Caco-2 (cell line): ENCODE measurements at regions not wholly inside any gene's neighbourhood (a gene's known extent, or its start where the extent isn't known, plus 50 kb on each side); places are given as distances from the start of the nearest gene placed in this dataset.

Source experiments
- BruUV-seq: library from RNA; stranded (reverse); fragments of 400-500 nt; replicated peaks from 2 replicates; lab custom pipeline; 2021; lab: Mats Ljungman, UMichigan
- CTCF ChIA-PET: fragments of 300-600 bp; sonication (Branson Sonifier 250); formaldehyde crosslinking; loops from one replicate; lab custom pipeline; 2022; ENCODE audit warnings: antibody characterized with exemption; lab: Charles Lee
- POLR2A ChIA-PET: fragments of 300-600 bp; sonication (Branson Sonifier 250); formaldehyde crosslinking; loops from one replicate; lab custom pipeline; 2022; ENCODE audit warnings: antibody characterized with exemption; lab: Charles Lee
- DNase-seq, 2 experiments: peaks; one replicate each; pipeline versions ENCODE4 v3.0.0 to v3.0.0-alpha.2; 2020 to 2022
- H3K27me3 ChIP-seq: replicated peaks from 2 replicates; pipeline ENCODE4 v1.6.0; 2011; ENCODE audit warnings: low read length; ENCODE audit not compliant: control insufficient read depth, insufficient read depth
- H3K36me3 ChIP-seq: 2 replicates; pipeline ENCODE4 v1.5.1; 2011; ENCODE audit warnings: low read length; ENCODE audit not compliant: control insufficient read depth, insufficient read depth
- H3K4me1 ChIP-seq: fragments of 250-450 bp; sonication (Bioruptor Pico); 2 replicates; pipeline ENCODE4 v1.5.1; 2020; ENCODE audit warnings: mild to moderate bottlenecking
- H3K4me3 ChIP-seq: 2 replicates; pipeline ENCODE4 v1.5.1; 2011; ENCODE audit warnings: low read depth, mild to moderate bottlenecking, control low read depth, low read length
- H3K9me3 ChIP-seq: fragments of 250-450 bp; sonication (Bioruptor Pico); 2 replicates; pipeline ENCODE4 v1.5.1; 2020; ENCODE audit warnings: mild to moderate bottlenecking, moderate library complexity
- H3K27ac Mint-ChIP-seq: one replicate; pipeline ENCODE4 v1.8.0; 2022; ENCODE audit warnings: mixed read lengths; ENCODE audit not compliant: unreplicated experiment
- H3K27me3 Mint-ChIP-seq: one replicate; pipeline ENCODE4 v1.8.0; 2022; ENCODE audit warnings: mixed read lengths; ENCODE audit not compliant: insufficient read depth, unreplicated experiment
- H3K36me3 Mint-ChIP-seq: one replicate; pipeline ENCODE4 v1.8.0; 2022; ENCODE audit warnings: mild to moderate bottlenecking, mixed read lengths; ENCODE audit not compliant: insufficient read depth, unreplicated experiment
- H3K4me1 Mint-ChIP-seq: one replicate; pipeline ENCODE4 v1.8.0; 2022; ENCODE audit warnings: low read depth, mixed read lengths; ENCODE audit not compliant: unreplicated experiment
- H3K4me3 Mint-ChIP-seq: one replicate; pipeline ENCODE4 v1.8.0; 2022; ENCODE audit warnings: mild to moderate bottlenecking, moderate library complexity, mixed read lengths; ENCODE audit not compliant: unreplicated experiment
- H3K9me3 Mint-ChIP-seq: one replicate; pipeline ENCODE4 v1.8.0; 2022; ENCODE audit warnings: mixed read lengths; ENCODE audit not compliant: unreplicated experiment
- intact Hi-C: fragments of 100-400 bp; cut with micrococcal nuclease; formaldehyde crosslinking; loops from one replicate; pipeline ENCODE4 v1.10.0; 2022; ENCODE audit not compliant: unreplicated experiment
- TF ChIP-seq, protein P1 (sequence below), 2 experiments: fragments of 200-600 bp in 1 of 2; IDR thresholded peaks; 1 replicate in 1 of 2; 2 replicates in 1 of 2; pipeline versions ENCODE4 v1.5.1 to v1.8.0; 2011 to 2022; ENCODE audit warnings: antibody characterized with exemption in 1 of 2, control low read depth in 1 of 2, inconsistent platforms in 1 of 2, low read depth in 1 of 2, low read length in 1 of 2, mild to moderate bottlenecking in 1 of 2, moderate library complexity in 1 of 2; ENCODE audit not compliant: insufficient read depth in 1 of 2, severe bottlenecking in 1 of 2, unreplicated experiment in 1 of 2

DNA sequence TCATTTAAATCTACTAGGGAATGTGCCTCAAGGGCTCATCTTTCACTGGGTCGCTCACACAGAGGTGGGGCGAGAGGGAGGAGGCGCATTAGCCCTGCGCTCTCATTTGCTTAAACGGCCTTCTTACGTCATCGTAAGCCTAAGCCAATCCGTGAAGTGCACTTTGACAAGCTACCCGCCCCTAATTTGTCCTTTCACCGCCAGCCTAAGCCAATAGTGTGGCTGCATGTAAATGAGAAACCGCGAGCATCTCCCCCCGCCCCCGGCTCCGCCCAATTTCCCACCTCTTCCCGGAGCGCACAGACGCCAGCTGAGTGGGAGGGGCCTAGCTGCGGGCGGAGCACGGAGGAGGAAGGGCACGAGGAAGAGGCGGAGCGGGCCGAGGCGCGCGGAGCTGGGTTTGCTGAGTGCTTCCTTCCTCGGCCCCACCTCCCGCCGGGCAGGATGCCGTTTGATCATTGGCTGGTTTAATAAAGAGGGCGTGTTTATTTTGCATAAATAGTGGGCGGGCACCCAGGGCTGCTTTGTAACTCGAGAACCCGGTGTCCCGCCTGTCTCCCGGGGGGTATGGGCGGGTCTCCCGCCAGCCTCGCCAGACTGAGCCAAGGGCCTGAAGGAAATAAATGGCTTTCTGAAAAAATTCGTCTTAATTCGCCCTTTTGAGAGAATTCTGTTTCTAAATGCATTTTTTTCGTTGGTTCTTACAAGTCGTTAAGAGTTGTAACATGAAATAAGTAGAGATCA, 289.6 kb upstream of the NFE2L3 start:
- H3K27me3 Mint-ChIP-seq: peaks cover 19% of the 10 kb centered on the region
- TF ChIP-seq, protein P1, sequence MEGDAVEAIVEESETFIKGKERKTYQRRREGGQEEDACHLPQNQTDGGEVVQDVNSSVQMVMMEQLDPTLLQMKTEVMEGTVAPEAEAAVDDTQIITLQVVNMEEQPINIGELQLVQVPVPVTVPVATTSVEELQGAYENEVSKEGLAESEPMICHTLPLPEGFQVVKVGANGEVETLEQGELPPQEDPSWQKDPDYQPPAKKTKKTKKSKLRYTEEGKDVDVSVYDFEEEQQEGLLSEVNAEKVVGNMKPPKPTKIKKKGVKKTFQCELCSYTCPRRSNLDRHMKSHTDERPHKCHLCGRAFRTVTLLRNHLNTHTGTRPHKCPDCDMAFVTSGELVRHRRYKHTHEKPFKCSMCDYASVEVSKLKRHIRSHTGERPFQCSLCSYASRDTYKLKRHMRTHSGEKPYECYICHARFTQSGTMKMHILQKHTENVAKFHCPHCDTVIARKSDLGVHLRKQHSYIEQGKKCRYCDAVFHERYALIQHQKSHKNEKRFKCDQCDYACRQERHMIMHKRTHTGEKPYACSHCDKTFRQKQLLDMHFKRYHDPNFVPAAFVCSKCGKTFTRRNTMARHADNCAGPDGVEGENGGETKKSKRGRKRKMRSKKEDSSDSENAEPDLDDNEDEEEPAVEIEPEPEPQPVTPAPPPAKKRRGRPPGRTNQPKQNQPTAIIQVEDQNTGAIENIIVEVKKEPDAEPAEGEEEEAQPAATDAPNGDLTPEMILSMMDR (IDR thresholded peaks at IDR 0.05; ENCODE audit: insufficient read depth in 1 of 2, low read depth in 1 of 2, low read length in 1 of 2, severe bottlenecking in 1 of 2, unreplicated experiment in 1 of 2): no peak
- H3K27me3 ChIP-seq: no peaks in the 10 kb centered on the region
- H3K4me3 ChIP-seq: no peak overlapping the region
- no peaks in the 10 kb centered on the region for H3K9me3 ChIP-seq
- H3K27ac Mint-ChIP-seq: peak overlapping the region; percentile 19
- POLR2A ChIA-PET: interaction anchor here (0.6 to 1.0 kb wide), 3 partner anchors 337 to 908 kb away, joined by 3 to 5 read pairs (median 3); partner anchors contain the start of gene CBX3
- CTCF ChIA-PET: interaction anchor here (0.6 to 1.5 kb wide), 6 partner anchors 11 to 1346 kb away, joined by 3 to 13 read pairs (median 4); no protein-coding TSS in a partner anchor
- no peaks in the 10 kb centered on the region for H3K9me3 Mint-ChIP-seq
- no peaks in the 10 kb centered on the region for H3K36me3 ChIP-seq
- no TSS peak for BruUV-seq
- peak overlapping the region; percentile 71 for H3K4me3 Mint-ChIP-seq
- no peaks in the 10 kb centered on the region for H3K4me1 Mint-ChIP-seq
- peaks cover 17% of the 10 kb centered on the region for H3K36me3 Mint-ChIP-seq
- H3K4me1 ChIP-seq: no peaks in the 10 kb centered on the region
- DNase-seq: peak; percentile 99 to 100
- intact Hi-C loops: loop anchor here (1.0 kb wide), 1 partner anchor 89 kb away; no protein-coding TSS in a partner anchor

- Mint-ChIP-seq H3K27me3 (peaks cover 22% of the 10 kb centered on the region), H3K4me3 (peak overlapping the region; percentile 71), H3K9me3 (no peaks in the 10 kb centered on the region), H3K27ac (peak overlapping the region; percentile 19), H3K36me3 (peaks cover 17% of the 10 kb centered on the region), H3K4me1 (no peaks in the 10 kb centered on the region)
- H3K4me1 ChIP-seq: no peaks in the 10 kb centered on the region
- no peaks in the 10 kb centered on the region for H3K27me3 ChIP-seq
- intact Hi-C loops: no loop called here
- no peaks in the 10 kb centered on the region for H3K9me3 ChIP-seq
- no peak for DNase-seq
- TF ChIP-seq, protein P1 (IDR thresholded peaks at IDR 0.05; ENCODE audit: insufficient read depth in 1 of 2, low read depth in 1 of 2, low read length in 1 of 2, severe bottlenecking in 1 of 2, unreplicated experiment in 1 of 2): no peak
- no TSS peak for BruUV-seq
- ChIA-PET POLR2A (interaction anchor here (1.0 kb wide), 1 partner anchor 338 kb away, joined by 5 read pairs; the partner anchor contains the start of gene CBX3), CTCF (interaction anchor here (0.6 to 1.5 kb wide), 3 partner anchors 12 to 1346 kb away, joined by 3 to 13 read pairs (median 6); no protein-coding TSS in a partner anchor)
- no peak overlapping the region for H3K4me3 ChIP-seq
- no peaks in the 10 kb centered on the region for H3K36me3 ChIP-seq
Observed at GRCh38 chr7:25863005-25863728, 288.8 kb upstream of the NFE2L3 start.

DNA sequence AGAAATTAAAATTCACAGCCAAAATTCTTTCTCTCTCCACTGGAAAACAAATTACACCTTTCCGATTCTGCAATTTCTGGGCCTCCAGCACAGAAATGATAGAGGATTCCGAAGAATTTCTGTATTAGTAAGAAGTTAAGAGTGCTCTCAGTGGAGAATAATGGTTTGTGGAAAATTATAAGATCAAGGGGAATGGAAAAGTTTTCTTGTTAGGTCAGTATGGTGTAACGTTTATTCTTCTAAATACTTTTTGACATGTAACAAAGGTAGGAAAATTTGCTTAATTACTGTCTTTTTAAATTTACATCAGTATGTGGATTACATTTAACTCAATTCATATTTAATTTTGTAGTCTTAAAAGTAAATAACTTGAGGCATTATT, 288.3 kb upstream of the NFE2L3 start:
- TF ChIP-seq, protein P1 (IDR thresholded peaks at IDR 0.05; ENCODE audit: insufficient read depth in 1 of 2, low read depth in 1 of 2, low read length in 1 of 2, severe bottlenecking in 1 of 2, unreplicated experiment in 1 of 2): no peak
- no peak overlapping the region for H3K27ac Mint-ChIP-seq
- Histone ChIP-seq H3K36me3 (no peaks in the 10 kb centered on the region), H3K4me1 (no peaks in the 10 kb centered on the region), H3K9me3 (no peaks in the 10 kb centered on the region), H3K27me3 (no peaks in the 10 kb centered on the region), H3K4me3 (no peak overlapping the region)
- CTCF ChIA-PET: no interaction called here
- no peaks in the 10 kb centered on the region for H3K9me3 Mint-ChIP-seq
- POLR2A ChIA-PET: no interaction called here
- peaks cover 17% of the 10 kb centered on the region for H3K36me3 Mint-ChIP-seq
- intact Hi-C loops: no loop called here
- DNase-seq: no peak
- peaks cover 25% of the 10 kb centered on the region for H3K27me3 Mint-ChIP-seq
- H3K4me3 Mint-ChIP-seq: no peak overlapping the region
- no peaks in the 10 kb centered on the region for H3K4me1 Mint-ChIP-seq
- no TSS peak for BruUV-seq
